SJSA1 (cell line): ENCODE measurements at regions not wholly inside any gene's neighbourhood (a gene's known extent, or its start where the extent isn't known, plus 50 kb on each side); places are given as distances from the start of the nearest gene placed in this dataset.

ENCODE experiments used
- DNase-seq, 2 experiments: peaks; one replicate each; pipeline ENCODE4 v3.0.0-alpha.2; 2015 to 2020; ENCODE audit warnings: low spot score in 2 of 2, low read depth in 1 of 2
- H3K27ac ChIP-seq: fragments of 250-450 bp; sonication (Bioruptor Pico); 2 replicates; pipeline ENCODE4 v1.5.1; 2020; ENCODE audit warnings: mild to moderate bottlenecking, moderate library complexity
- H3K27me3 ChIP-seq: fragments of 250-450 bp; sonication (Bioruptor Pico); replicated peaks from 2 replicates; pipeline ENCODE4 v1.5.1; 2020; ENCODE audit warnings: mild to moderate bottlenecking, moderate library complexity
- H3K36me3 ChIP-seq: fragments of 250-450 bp; sonication (Bioruptor Pico); 2 replicates; pipeline ENCODE4 v1.5.1; 2020; ENCODE audit warnings: mild to moderate bottlenecking
- H3K4me1 ChIP-seq: fragments of 250-450 bp; sonication (Bioruptor Pico); replicated peaks from 2 replicates; pipeline ENCODE4 v1.6.1; 2021; ENCODE audit warnings: mild to moderate bottlenecking
- H3K4me3 ChIP-seq: fragments of 250-450 bp; sonication (Bioruptor Pico); 2 replicates; pipeline ENCODE4 v1.5.1; 2020; ENCODE audit warnings: mild to moderate bottlenecking
- H3K9me3 ChIP-seq: fragments of 250-450 bp; sonication (Bioruptor Pico); replicated peaks from 2 replicates; pipeline ENCODE4 v1.5.1; 2020; ENCODE audit warnings: mild to moderate bottlenecking

DNA sequence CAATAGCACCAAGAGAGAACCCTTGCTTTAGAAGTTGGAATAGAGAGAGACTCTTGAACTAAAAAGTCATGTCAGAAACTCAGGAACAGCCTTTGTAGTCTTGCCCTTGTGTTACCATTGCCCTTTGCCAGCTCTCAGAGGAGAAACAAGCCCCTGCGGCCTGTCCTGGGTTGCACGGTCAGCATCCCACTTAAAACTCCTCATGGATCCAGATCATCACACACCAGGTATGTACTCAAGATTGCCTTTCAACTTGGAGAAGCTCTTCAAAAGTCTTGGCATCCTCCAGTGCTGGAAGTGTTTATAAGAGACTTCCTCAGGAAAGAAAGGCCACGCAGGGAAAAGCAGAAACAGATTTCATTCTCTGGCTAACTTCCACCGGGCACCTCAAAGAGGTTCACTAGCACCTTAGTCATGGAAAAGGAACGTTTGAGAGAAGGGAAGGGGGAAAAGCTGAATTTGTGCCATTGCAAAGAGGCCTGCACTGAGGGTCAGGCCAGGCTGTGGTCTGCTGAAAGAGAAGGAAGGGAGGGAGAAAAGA lies 594.2 kb downstream of the MED13L start:
- Histone ChIP-seq H3K27me3 (no peaks in the 10 kb centered on the region), H3K9me3 (no peaks in the 10 kb centered on the region), H3K4me3 (no peak overlapping the region), H3K27ac (no peak overlapping the region), H3K4me1 (no peaks in the 10 kb centered on the region), H3K36me3 (no peaks in the 10 kb centered on the region)
- DNase-seq: no peak

DNA sequence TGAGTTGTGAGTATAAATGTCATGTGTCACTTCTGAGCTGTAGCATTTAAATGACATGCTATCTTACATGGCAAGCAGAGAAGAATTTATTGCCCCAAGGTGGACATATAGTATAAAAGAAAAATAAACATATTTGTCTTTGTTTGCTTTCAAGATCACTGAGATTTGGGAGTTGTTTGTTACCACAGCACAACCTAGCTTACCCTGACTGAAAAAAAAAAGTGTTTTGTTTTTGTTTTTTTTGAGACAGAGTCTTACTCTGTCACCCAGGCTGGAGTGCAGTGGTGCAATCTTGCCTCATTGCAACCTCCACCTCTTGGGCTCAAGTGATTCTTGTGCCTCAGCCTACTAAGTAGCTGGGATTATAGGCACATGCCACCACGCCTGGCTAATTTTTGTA lies 596.5 kb downstream of the MED13L start:
- Histone ChIP-seq H3K9me3 (no peaks in the 10 kb centered on the region), H3K36me3 (no peaks in the 10 kb centered on the region), H3K27ac (no peak overlapping the region), H3K4me3 (no peak overlapping the region), H3K4me1 (no peaks in the 10 kb centered on the region), H3K27me3 (no peaks in the 10 kb centered on the region)
- no peak for DNase-seq

DNA sequence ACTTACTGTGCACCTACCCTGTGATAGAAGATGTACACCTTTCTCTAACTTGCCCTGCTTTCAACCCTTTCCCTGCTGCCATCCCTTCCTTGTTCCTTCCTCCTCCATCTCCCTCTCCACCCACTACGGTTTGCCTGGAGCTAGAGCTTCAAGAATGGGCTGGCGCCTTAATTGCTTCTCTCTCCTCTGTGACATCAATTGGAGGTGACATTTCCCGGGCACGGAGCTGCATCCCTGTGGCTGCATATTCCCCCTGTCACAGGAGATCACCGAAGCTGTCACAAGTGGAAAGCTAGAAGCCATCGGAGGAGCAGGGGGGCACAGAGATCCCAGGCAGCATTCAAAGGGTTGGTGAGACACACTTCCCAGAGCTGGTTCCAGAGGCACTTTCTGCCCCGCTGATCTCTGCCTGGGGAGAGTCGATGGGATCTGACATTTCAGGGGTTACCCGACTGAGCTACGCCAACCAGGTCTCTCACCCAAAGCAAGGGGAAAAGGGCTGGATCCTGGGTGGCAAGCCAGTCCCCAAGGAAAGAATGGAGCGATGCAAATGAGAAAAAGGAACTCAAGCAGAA lies 604.9 kb downstream of the MED13L start:
- H3K4me1 ChIP-seq: no peaks in the 10 kb centered on the region
- no peak for DNase-seq
- H3K36me3 ChIP-seq: no peaks in the 10 kb centered on the region
- H3K27ac ChIP-seq: no peak overlapping the region
- H3K27me3 ChIP-seq: no peaks in the 10 kb centered on the region
- H3K4me3 ChIP-seq: no peak overlapping the region
- H3K9me3 ChIP-seq: no peaks in the 10 kb centered on the region

DNA sequence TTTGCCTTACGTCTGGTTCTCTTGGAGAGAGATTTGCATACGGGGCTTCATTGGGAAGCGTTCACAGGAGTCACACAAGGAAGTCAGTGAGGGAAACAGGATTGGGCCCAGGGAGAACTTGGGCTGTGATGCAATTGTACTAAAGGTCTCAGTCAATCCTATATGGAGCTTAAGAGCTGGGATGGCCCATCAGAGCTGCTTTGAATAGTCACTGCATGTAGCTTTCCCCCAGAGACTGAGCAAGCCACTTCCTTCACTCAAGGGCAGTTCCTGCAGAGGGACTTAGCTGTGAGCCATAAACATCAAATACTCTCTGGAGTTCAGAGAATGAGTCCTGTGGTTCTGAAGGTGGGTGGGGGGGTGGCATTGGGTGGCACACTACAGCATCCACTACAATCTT lies 605.4 kb downstream of the MED13L start:
- Histone ChIP-seq H3K4me3 (no peak overlapping the region), H3K4me1 (no peaks in the 10 kb centered on the region), H3K9me3 (no peaks in the 10 kb centered on the region), H3K27ac (no peak overlapping the region), H3K36me3 (no peaks in the 10 kb centered on the region), H3K27me3 (no peaks in the 10 kb centered on the region)
- no peak for DNase-seq

DNA sequence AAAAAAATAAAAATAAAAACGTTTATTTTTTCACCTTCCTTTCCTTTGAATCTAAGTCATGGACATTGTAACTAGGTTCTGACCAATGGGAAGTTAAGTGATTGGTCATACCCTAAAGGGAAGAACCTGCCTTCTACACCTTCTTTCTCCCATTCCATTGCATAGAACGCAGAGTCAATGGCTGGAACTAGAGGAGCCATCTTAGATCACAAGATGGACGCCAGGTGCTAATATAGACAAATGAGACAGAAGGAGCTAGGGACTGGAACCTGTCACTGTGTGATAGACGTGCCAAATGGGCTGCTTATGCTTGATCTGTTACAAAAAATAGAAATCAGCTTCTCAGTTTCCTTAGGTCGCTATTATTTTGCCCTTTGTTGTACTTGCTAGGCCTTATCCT lies 606.6 kb downstream of the MED13L start:
- Histone ChIP-seq H3K9me3 (no peaks in the 10 kb centered on the region), H3K36me3 (no peaks in the 10 kb centered on the region), H3K4me3 (no peak overlapping the region), H3K27ac (no peak overlapping the region), H3K27me3 (no peaks in the 10 kb centered on the region), H3K4me1 (no peaks in the 10 kb centered on the region)
- DNase-seq: no peak

DNA sequence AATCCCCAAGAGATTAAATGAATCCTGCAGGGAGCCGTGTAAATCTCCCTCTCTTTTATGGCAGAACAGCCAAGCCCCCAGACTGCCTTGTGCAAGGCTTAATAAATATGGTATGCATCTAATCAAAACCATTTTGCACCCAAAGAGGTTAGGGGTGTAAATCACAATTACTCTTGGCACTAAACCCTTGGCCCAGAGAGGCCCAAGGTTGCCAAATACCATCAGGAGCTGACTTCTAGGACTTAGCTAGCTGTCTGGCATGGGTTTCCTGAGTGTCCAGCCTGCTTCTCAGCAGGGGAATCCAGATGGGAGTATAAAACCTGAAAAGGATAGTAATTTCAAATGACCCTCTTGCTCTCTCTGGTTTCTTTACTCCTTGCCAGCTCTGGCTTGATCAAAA lies 610.4 kb downstream of the MED13L start:
- H3K36me3 ChIP-seq: no peaks in the 10 kb centered on the region
- DNase-seq: no peak
- no peak overlapping the region for H3K27ac ChIP-seq
- H3K27me3 ChIP-seq: no peaks in the 10 kb centered on the region
- no peaks in the 10 kb centered on the region for H3K9me3 ChIP-seq
- no peaks in the 10 kb centered on the region for H3K4me1 ChIP-seq
- H3K4me3 ChIP-seq: no peak overlapping the region

DNA sequence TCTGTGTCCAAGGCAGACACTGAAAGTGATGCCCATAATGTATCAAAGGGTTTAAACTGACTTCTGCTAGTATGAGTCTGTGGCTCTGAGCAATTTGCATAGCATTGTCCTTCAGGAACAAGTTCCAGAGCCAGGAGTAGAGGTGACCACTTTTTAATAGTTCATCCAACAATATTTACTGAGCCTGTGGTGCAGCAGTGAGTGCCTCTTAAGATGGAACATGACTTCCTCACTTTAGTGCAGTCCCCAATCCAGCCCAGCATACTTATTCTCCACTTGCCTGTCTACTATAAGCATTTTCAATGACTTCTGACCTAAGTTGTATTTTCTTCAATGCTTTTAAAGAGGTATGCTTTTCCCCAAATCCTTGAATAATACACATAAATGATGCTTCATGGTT lies 611.3 kb downstream of the MED13L start:
- H3K27ac ChIP-seq: no peak overlapping the region
- H3K27me3 ChIP-seq: no peaks in the 10 kb centered on the region
- no peak overlapping the region for H3K4me3 ChIP-seq
- no peaks in the 10 kb centered on the region for H3K9me3 ChIP-seq
- no peak for DNase-seq
- no peaks in the 10 kb centered on the region for H3K4me1 ChIP-seq
- H3K36me3 ChIP-seq: no peaks in the 10 kb centered on the region

DNA sequence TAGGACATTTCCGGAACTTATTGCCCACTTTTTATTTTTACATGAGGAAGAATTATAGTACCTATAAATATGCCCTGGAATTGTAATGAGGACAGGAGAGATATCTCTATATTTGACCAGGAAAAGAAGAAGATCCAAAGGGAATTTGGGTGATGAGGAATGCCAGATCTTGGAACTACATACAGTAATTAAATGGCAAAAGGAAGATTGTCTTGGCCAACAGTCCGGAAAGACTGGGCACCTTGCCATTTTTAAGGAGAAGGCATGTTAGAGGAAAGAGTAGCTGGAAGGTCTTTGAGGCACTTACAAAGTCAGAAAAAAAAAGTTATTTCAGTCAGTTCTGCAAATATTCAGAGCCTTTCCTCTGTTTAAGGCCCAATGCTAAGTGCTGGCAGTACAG lies 616.4 kb downstream of the MED13L start:
- H3K4me3 ChIP-seq: no peak overlapping the region
- no peak overlapping the region for H3K27ac ChIP-seq
- no peaks in the 10 kb centered on the region for H3K36me3 ChIP-seq
- H3K27me3 ChIP-seq: no peaks in the 10 kb centered on the region
- H3K9me3 ChIP-seq: no peaks in the 10 kb centered on the region
- H3K4me1 ChIP-seq: peaks cover 6% of the 10 kb centered on the region; the same call in 1 of the 2 replicates
- no peak for DNase-seq

DNA sequence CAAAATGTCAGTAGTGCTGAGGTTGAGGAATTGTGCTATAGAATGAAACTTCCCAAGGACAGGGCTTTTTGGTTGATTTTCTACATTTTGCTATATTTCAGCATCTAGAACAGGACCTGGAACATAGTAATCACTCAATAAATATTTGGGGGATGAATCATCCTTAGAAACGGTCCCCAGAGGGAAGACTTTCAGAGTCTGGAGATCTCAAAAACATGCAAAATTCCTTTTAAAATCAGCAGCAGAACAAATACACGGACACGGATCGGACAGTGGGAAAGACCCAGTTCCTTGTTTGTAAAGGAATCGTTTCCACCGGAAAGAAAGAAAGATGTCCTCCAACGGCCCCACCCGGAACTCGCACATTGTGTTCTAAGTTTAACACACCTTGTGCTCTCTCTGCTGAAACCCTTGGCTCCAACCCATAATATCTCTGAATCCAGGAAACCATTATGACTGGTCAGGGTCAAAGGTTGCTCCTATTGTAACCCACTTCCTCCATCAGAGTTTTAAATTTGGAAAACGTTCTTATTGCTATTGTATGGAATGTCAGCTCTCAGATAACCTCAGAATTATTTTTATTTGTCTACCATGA lies 617.2 kb downstream of the MED13L start:
- DNase-seq: peak in 1 of 2 experiments; percentile 22
- H3K4me3 ChIP-seq: no peak overlapping the region
- H3K36me3 ChIP-seq: no peaks in the 10 kb centered on the region
- no peaks in the 10 kb centered on the region for H3K9me3 ChIP-seq
- no peaks in the 10 kb centered on the region for H3K27me3 ChIP-seq
- no peak overlapping the region for H3K27ac ChIP-seq
- peaks cover 6% of the 10 kb centered on the region; the same call in 1 of the 2 replicates for H3K4me1 ChIP-seq

DNA sequence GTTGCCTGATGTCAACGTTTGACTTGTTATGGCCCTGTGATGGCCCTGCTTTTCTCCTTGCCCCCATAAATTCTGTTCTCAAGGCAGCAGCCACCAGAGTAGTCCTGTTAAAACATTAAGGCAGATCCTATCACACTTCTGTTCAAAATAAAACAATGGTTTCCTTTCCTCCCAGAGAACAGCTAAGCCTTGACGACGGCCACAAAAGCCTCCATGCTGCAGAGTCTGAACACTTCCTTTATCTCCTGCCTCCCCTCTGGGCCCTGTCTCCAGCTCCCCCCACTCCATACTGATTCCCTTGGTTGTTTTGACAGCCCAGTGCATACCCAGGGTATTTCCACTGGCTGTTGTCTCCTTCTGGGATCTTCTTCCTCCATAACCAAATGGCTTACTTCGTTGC lies 618.1 kb downstream of the MED13L start:
- Histone ChIP-seq H3K9me3 (no peaks in the 10 kb centered on the region), H3K36me3 (no peaks in the 10 kb centered on the region), H3K27me3 (no peaks in the 10 kb centered on the region), H3K4me1 (peaks cover 6% of the 10 kb centered on the region; the same call in 1 of the 2 replicates), H3K27ac (no peak overlapping the region), H3K4me3 (no peak overlapping the region)
- no peak for DNase-seq

DNA sequence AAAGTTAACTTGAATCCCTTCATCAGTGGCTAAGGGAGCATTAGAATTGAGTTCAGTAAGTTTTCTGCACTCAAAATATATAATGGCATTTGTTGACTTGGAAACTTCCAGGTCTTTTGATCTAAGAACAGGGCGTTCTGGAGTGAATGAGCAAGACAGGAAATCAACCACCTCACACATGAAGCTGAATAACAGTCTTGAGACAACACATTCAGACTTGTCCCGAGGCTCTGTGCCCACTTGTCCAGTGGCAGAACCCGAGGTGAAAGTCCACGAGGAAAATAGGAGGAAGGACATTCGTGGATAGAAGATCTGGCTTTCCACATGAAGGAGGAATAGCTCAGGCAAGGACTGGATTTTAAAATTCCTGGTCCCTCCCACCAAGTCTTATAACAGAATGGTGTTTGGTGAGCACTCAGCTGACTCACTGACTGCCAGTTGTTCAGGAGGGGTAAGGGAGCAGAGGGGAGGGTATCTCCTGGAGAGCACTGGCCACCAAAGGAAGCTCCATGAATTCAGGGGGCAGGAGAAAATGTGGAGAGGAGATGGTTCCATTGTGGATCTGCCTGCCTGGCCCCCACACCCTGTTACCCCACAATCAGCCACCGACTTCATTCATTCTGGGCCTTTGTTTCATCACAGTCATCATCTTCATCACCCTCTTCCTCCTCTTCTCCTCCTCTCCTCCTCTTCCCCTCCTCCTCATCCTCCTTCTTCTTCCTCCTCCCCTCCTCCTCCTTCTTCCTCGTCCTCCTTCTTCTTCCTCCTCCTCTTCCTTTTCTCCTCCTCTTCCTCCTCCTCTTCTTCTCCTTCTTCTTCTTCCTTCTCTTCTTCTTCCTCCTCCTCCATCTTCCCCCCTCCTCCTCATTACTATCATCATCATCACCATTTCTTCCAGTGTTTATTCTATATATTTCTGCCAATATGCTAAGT lies 620.1 kb downstream of the MED13L start:
- H3K9me3 ChIP-seq: no peaks in the 10 kb centered on the region
- H3K4me1 ChIP-seq: peaks cover 6% of the 10 kb centered on the region; the same call in 1 of the 2 replicates
- no peaks in the 10 kb centered on the region for H3K27me3 ChIP-seq
- H3K4me3 ChIP-seq: no peak overlapping the region
- no peaks in the 10 kb centered on the region for H3K36me3 ChIP-seq
- H3K27ac ChIP-seq: no peak overlapping the region
- DNase-seq: no peak

DNA sequence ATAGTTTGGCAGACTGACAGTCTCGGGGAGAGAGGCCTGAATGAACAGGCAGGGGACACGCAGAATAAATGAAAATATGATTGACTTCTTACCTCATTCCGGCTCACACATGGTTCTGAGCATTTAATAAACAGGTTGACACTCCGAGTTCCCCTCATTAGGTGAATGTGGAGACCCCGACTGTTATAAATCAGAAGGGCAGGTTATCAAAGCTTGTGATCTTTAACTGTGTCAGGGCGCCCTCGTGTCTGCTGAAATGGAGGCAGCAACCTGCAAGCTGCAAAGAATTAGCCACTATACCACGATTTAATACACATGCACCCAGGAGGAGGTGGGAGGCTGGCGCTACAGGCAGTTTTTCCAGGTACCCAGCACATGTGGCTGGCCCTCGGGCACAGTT lies 627.5 kb downstream of the MED13L start:
- no peaks in the 10 kb centered on the region for H3K9me3 ChIP-seq
- H3K27ac ChIP-seq: no peak overlapping the region
- H3K36me3 ChIP-seq: no peaks in the 10 kb centered on the region
- H3K4me1 ChIP-seq: no peaks in the 10 kb centered on the region
- no peak for DNase-seq
- H3K27me3 ChIP-seq: no peaks in the 10 kb centered on the region
- H3K4me3 ChIP-seq: no peak overlapping the region

DNA sequence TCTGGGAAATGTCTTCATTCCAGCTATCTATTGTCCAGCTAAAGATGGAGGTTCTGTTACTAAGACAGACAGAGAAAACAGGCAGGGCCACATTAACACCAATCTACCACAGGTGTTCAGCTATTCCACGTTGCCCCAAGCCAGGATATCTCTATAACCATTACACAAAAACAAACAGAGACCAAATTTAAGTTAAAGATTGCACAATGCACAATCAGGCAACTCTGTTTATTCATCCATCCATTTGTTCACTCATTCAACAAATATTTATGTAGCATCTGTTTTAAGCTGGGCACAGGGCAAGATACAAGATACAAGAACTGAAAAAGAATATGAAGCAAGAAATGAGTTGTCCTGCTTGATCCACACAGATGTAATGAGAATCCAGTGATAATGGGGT lies 629.0 kb downstream of the MED13L start:
- H3K27me3 ChIP-seq: no peaks in the 10 kb centered on the region
- no peak overlapping the region for H3K4me3 ChIP-seq
- H3K36me3 ChIP-seq: no peaks in the 10 kb centered on the region
- H3K27ac ChIP-seq: no peak overlapping the region
- no peaks in the 10 kb centered on the region for H3K4me1 ChIP-seq
- no peaks in the 10 kb centered on the region for H3K9me3 ChIP-seq
- no peak for DNase-seq

DNA sequence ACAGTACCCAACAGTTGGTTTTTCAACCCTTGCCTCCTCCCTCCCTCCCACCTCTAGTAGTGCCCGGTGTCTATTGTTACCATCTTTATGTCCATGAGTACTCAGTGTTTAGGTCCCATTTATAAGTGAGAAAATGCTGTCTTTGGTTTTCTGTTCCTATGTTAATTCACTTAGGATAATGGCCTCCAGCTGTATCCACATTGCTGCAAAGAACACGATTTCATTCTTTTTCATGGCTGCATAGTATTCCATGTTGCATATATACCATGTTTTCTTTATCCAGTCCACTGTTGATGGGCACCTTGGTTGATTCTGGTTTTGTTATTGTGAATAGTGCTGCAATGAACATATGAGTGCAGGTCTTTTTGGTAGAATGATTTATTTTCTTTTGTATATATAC lies 631.3 kb downstream of the MED13L start:
- no peaks in the 10 kb centered on the region for H3K4me1 ChIP-seq
- no peak for DNase-seq
- no peak overlapping the region for H3K27ac ChIP-seq
- H3K36me3 ChIP-seq: no peaks in the 10 kb centered on the region
- H3K27me3 ChIP-seq: no peaks in the 10 kb centered on the region; the same call in 1 of the 2 replicates
- H3K9me3 ChIP-seq: no peaks in the 10 kb centered on the region
- H3K4me3 ChIP-seq: no peak overlapping the region
